HG03196 (cell line): ENCODE measurements at regions not wholly inside any gene's neighbourhood (a gene's known extent, or its start where the extent isn't known, plus 50 kb on each side); places are given as distances from the start of the nearest gene placed in this dataset.

Source experiments
- ATAC-seq: cut with Tn5 transposase; IDR thresholded peaks from one replicate; pipeline ENCODE4 v1.9.1; 2021; ENCODE audit not compliant: unreplicated experiment

- ATAC-seq: no peak
Measured at GRCh38 chr16:79543219-79543618, 57.3 kb downstream of the MAF start.

- ATAC-seq: no peak
Measured at GRCh38 chr16:79542237-79542774, 58.2 kb downstream of the MAF start.

- ATAC-seq: no peak
Measured at GRCh38 chr16:79540825-79541595, 59.5 kb downstream of the MAF start.

GRCh38 chr16:79537584-79537983 is 63.0 kb downstream of the MAF start:
- no peak for ATAC-seq

GRCh38 chr16:79536958-79537357 is 63.6 kb downstream of the MAF start:
- no peak for ATAC-seq

GRCh38 chr16:79535130-79535529 is 65.4 kb downstream of the MAF start:
- no peak for ATAC-seq

- ATAC-seq: no peak
Measured at GRCh38 chr16:79534143-79534542, 66.4 kb downstream of the MAF start.

- no peak for ATAC-seq
Measured at GRCh38 chr16:79533292-79533691, 67.2 kb downstream of the MAF start.

GRCh38 chr16:79532785-79533184 is 67.8 kb downstream of the MAF start:
- ATAC-seq: no peak

GRCh38 chr16:79532273-79532672 is 68.3 kb downstream of the MAF start:
- no peak for ATAC-seq

- no peak for ATAC-seq
Measured at GRCh38 chr16:79528338-79528737, 72.2 kb downstream of the MAF start.

GRCh38 chr16:79523971-79524370 is 76.6 kb downstream of the MAF start:
- no peak for ATAC-seq

GRCh38 chr16:79519448-79519847 is 81.1 kb downstream of the MAF start:
- ATAC-seq: no peak

GRCh38 chr16:79517156-79517555 is 83.4 kb downstream of the MAF start:
- no peak for ATAC-seq

- no peak for ATAC-seq
Measured at GRCh38 chr16:79510879-79511278, 89.7 kb downstream of the MAF start.

- ATAC-seq: no peak
Measured at GRCh38 chr16:79509906-79510305, 90.6 kb downstream of the MAF start.

- ATAC-seq: no peak
Measured at GRCh38 chr16:79509211-79509631, 91.3 kb downstream of the MAF start.

GRCh38 chr16:79508294-79508693 is 92.2 kb downstream of the MAF start:
- no peak for ATAC-seq

- no peak for ATAC-seq
Measured at GRCh38 chr16:79505344-79505743, 95.2 kb downstream of the MAF start.

- ATAC-seq: no peak
Measured at GRCh38 chr16:79503511-79503910, 97.0 kb downstream of the MAF start.

- no peak for ATAC-seq
Measured at GRCh38 chr16:79501446-79501845, 99.1 kb downstream of the MAF start.

GRCh38 chr16:79500866-79501265 is 99.7 kb downstream of the MAF start:
- no peak for ATAC-seq

- no peak for ATAC-seq
Measured at GRCh38 chr16:79500286-79500685, 100.3 kb downstream of the MAF start.
